ENCODE measurements at regions not wholly inside any gene's neighbourhood (a gene's known extent, or its start where the extent isn't known, plus 50 kb on each side); places are given as distances from the start of the nearest gene placed in this dataset.
A peak's percentile ranks its signal among the peaks of the same experiment; 100 is the strongest.

DNA sequence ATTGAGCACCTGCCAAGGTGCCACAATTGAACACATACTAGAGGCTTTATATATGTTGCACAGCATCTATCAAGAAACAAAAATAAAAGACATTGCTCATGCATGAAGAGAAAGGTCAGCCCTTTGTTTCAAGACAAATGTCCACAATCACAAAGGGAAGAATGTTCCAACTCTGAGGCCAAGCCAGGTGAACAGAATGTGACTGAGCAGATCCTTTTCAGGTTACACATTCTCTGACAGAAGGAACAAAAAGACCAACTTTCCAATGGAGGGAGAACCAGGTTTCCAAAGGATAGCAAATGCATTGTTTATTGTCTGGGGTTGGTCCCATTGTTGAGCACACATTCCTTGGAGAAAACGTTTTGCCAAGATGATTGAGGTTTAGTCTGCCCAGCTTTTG is 50.2 kb upstream of the FAM174B start:
- DNase-seq (ENCODE audit: low spot score in 2 of 2) (no peak), ATAC-seq (ENCODE audit: low read depth) (no peak)
- Mint-ChIP-seq H3K27ac (no peak overlapping the region), H3K9me3 (no peaks in the 10 kb centered on the region), H3K4me3 (no peak overlapping the region), H3K36me3 (no peaks in the 10 kb centered on the region), H3K4me1 (no peaks in the 10 kb centered on the region), H3K27me3 (peaks cover 13% of the 10 kb centered on the region)

DNA sequence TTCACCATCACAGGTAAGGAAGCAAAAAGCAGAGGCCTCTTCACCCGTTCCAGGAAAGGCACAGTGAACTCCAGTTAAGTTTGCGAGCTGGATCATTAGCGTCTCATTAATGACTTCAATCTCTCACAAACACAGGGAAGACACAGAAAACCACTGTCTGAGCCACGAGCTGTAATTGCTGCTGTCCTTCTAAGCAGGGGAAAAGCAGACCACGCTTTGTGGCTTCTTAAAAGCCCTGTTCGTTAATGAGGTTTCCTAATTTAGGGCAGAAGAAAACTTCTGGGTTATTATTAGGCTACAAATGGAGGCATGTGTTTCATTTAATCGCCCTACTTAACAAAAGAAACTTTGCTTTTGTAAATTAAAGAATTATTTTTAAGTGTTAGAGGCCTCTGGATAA is 50.6 kb upstream of the FAM174B start:
- no peak for ATAC-seq (ENCODE audit: low read depth)
- Mint-ChIP-seq H3K4me3 (no peak overlapping the region), H3K27ac (no peak overlapping the region), H3K9me3 (no peaks in the 10 kb centered on the region), H3K4me1 (no peaks in the 10 kb centered on the region), H3K27me3 (peaks cover 13% of the 10 kb centered on the region), H3K36me3 (no peaks in the 10 kb centered on the region)
- DNase-seq (ENCODE audit: low spot score in 2 of 2) = no peak

DNA sequence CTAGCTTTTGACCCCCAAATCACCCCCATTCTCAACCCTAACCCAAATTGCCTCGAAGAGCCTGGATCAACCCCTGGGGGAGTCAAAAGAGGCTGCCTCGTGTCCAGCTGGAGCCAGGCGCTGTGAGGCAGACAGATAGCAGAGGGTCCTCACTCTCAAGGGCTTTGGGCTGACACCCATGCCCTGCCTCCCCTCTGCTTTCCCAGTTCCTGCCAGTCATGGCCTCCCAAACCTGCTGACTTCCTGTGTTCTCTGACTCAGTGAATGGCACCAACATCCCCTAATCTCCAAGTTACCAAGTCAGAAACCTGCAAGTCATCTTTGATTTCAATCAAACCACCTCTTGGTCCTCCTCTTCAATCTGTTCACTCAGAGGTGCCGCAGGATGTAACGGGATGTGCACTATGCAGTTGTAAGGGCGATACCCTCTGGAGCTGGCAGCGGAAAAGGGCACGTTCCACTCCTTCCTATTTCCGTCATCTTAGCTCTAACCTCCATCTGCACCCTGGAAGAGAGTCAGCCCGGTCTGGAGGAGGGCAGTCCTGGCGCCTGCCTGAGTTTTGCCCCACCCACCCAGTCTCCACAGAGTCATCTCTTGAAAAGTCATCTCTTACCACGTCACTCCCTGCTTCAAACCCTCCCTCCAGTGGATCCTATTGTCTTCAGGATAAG is 52.4 kb upstream of the FAM174B start:
- H3K4me1 Mint-ChIP-seq = no peaks in the 10 kb centered on the region
- no peaks in the 10 kb centered on the region for H3K36me3 Mint-ChIP-seq
- DNase-seq (ENCODE audit: low spot score in 2 of 2) (no peak), ATAC-seq (ENCODE audit: low read depth) (no peak)
- H3K9me3 Mint-ChIP-seq = no peaks in the 10 kb centered on the region
- no peak overlapping the region for H3K27ac Mint-ChIP-seq
- H3K4me3 Mint-ChIP-seq = no peak overlapping the region
- peaks cover 13% of the 10 kb centered on the region for H3K27me3 Mint-ChIP-seq

DNA sequence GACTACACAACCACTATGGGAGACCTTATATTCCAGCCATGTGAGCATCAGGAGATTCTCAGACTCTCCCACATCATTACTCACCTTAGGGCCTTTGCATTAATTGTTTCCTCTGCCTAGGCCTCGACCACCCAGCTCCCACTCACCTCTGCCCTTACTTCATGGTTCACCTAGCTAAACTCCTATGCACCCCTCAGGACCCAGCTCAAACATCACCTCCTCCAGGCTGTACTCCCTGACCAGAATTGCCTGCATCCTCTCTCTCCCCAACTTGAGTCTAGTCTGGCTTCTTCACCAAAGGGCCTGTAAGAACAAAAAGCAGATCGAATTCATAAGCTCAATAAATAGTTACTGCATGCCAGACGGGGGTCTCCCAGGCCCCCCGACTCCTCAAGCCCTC is 53.1 kb upstream of the FAM174B start:
- Mint-ChIP-seq H3K4me3 (no peak overlapping the region), H3K36me3 (no peaks in the 10 kb centered on the region), H3K9me3 (no peaks in the 10 kb centered on the region), H3K27me3 (peaks cover 16% of the 10 kb centered on the region), H3K27ac (no peak overlapping the region), H3K4me1 (no peaks in the 10 kb centered on the region)
- no peak for ATAC-seq (ENCODE audit: low read depth)
- no peak for DNase-seq (ENCODE audit: low spot score in 2 of 2)

DNA sequence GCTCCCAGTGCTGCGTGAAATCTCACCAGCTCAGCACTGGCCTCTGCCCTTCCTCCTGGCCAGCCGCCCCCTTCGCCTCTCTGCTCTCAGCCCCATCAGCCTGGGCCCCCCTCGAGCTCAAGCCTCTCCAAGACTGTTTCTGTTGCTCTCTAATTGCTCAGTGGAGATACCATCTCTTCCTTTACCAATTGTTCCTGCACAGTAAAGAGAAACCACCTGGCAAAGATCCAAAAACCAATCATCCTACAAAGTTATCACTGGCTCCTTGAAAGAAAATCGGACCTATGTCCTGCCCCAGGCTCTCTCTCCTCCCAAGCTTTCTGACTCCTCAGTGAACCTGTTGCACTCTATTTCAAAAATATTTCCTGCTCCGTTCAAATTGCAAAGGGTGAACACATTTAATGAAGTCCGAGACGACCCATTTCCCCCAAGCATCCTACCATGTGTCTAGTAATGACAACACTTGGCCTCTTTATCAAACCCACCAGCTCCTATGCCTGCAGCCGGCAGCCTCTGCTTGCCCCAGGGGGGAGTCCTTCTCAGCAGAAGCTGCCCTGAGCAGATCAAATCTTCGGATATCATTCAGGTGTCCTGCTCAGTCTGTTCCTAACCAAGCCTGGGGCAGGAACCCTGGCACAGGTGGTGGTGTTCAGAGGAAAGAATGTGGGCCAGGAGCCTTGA is 53.7 kb upstream of the FAM174B start:
- H3K4me1 Mint-ChIP-seq = peaks cover 3% of the 10 kb centered on the region
- no peak for DNase-seq (ENCODE audit: low spot score in 2 of 2)
- no peak overlapping the region for H3K4me3 Mint-ChIP-seq
- H3K36me3 Mint-ChIP-seq = no peaks in the 10 kb centered on the region
- no peaks in the 10 kb centered on the region for H3K9me3 Mint-ChIP-seq
- H3K27ac Mint-ChIP-seq = no peak overlapping the region
- ATAC-seq (ENCODE audit: low read depth) = no peak
- H3K27me3 Mint-ChIP-seq = peaks cover 18% of the 10 kb centered on the region

DNA sequence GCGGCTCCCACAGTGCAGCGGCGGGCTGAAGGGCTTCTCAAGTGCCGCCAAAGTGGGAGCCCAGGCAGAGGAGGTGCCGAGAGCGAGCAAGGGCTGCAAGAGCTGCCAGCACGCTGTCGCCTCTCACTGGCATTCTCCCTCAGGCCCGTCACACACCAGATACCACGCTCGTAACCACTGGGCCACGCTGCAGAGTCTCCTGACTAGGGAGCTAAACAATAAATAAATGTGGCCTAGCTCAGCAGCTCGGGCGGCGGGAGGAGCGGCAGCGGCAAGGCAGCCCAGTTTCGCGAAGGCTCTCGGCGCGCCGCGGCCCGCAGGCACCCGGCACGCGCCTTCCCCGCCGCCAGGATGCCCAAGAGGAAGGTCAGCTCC is 55.9 kb upstream of the FAM174B start:
- H3K4me1 Mint-ChIP-seq = peaks cover 7% of the 10 kb centered on the region
- DNase-seq (ENCODE audit: low spot score in 2 of 2) = no peak
- H3K27me3 Mint-ChIP-seq = peaks cover 13% of the 10 kb centered on the region
- H3K36me3 Mint-ChIP-seq = no peaks in the 10 kb centered on the region
- no peak overlapping the region for H3K27ac Mint-ChIP-seq
- no peaks in the 10 kb centered on the region for H3K9me3 Mint-ChIP-seq
- H3K4me3 Mint-ChIP-seq = no peak overlapping the region
- ATAC-seq (ENCODE audit: low read depth) = no peak

DNA sequence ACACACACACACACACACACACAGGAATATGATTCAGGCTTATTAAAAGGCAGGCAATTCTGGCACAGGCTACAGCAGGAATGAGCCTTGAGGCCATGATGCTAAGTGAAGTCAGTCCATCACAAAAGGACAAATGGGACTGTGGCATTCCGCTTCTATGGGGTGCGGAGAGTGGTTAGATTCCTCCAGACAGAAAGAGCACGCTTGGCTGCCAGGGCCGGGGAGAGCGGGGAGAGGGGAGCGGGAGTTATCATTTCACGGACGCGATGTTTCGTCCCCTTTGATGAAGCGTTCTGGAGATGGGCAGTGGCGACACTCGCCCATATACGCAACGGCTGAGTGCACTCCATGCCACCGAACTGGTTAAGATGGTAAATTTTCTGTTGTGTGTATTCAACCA is 58.5 kb upstream of the FAM174B start:
- Mint-ChIP-seq H3K27ac (no peak overlapping the region), H3K9me3 (no peaks in the 10 kb centered on the region), H3K4me1 (peaks cover 7% of the 10 kb centered on the region), H3K27me3 (peaks cover 15% of the 10 kb centered on the region), H3K4me3 (peak overlapping the region; percentile 87), H3K36me3 (no peaks in the 10 kb centered on the region)
- DNase-seq (ENCODE audit: low spot score in 2 of 2) = no peak
- no peak for ATAC-seq (ENCODE audit: low read depth)

DNA sequence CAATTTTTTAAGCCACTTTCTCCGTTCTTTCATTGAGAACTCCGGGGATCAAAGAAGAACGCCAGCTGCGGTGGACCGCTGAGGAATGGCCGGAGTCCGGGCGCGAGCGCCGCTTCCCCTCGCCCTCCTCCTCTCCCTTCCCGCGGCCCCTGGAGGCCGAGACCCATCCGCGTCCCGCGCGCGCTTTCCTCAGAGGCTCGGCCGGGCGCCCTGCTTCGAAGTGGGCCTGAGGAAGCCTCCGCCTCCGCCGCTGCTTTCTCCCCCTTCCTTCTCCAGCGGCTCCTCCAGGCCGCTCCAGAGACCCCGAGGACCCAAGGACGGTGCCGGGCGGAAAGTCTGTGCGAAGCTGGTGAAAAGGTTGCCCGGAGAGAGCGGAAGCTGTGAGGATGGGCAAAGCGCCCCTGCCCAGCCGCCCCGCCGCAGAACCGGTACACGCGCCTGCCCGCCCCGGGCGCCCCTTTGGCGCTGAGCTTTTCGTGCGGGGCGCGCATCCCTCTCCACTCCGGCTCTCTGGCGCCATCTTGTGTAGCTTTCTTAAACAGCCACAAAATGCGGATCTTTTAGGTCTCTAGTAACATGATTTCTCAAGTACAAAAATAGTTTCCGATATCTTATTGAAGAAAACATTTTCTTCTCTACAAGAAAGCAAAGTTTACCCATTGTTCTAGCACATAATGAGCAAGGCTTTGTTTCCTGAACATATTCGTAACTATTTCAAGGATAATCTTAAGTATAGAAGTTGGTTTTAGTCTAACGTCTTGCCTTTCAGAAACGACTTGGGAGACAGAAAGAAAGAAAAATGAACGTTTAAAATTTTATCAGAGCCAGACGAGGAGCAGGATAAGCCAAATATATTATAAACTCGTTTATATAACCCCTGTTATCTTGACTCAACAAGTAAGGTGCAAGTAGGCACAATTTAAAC is 59.2 kb upstream of the FAM174B start:
- H3K4me1 Mint-ChIP-seq = peaks cover 7% of the 10 kb centered on the region
- ATAC-seq (ENCODE audit: low read depth) = peak; percentile 84
- peaks cover 2% of the 10 kb centered on the region for H3K9me3 Mint-ChIP-seq
- peaks cover 2% of the 10 kb centered on the region for H3K36me3 Mint-ChIP-seq
- peak overlapping the region; percentile 87 for H3K4me3 Mint-ChIP-seq
- H3K27ac Mint-ChIP-seq = no peak overlapping the region
- DNase-seq (ENCODE audit: low spot score in 2 of 2) = peak; percentile 69 to 72
- peaks cover 16% of the 10 kb centered on the region for H3K27me3 Mint-ChIP-seq

DNA sequence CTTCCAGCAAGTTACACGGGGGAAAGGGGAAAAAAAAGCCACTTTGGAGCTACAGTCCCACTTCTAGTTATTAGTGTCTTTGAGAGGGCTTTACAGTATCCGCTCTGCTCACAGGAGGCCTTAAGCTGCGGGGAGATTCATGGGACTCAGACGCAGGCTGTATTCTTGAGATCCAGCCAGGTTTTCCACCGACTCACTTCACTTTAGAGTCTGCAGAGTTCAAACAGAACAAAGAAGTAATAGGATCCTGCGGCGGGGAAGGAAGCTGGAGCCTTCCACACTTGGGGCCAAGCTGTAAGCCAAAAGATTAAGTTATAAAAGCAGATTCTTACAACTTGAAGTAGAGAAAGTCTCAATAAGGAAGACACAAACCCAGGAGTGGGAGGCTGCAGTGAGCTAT is 60.2 kb upstream of the FAM174B start:
- DNase-seq (ENCODE audit: low spot score in 2 of 2) (no peak), ATAC-seq (ENCODE audit: low read depth) (no peak)
- Mint-ChIP-seq H3K4me1 (peaks cover 7% of the 10 kb centered on the region), H3K9me3 (peaks cover 5% of the 10 kb centered on the region), H3K27me3 (peaks cover 23% of the 10 kb centered on the region), H3K27ac (no peak overlapping the region), H3K36me3 (peaks cover 5% of the 10 kb centered on the region), H3K4me3 (no peak overlapping the region)

DNA sequence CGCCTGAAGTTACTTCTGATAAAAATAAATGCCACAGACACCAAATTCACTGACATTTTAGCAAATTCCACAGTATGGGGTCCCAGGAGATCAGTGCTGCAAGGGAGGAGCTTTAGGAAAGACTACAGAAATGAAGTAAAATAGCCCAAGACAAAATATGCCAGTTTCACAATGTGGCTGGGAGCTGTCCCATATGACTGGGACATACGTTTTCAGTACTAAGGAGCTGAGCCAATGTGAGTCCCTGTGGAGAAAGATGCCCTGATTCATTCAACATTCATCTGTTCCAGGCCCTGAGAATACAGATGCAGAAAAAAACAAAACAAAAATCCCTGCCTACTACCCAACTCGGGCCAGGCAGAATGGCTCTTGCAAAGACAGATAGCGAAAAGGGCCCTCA is 63.4 kb upstream of the FAM174B start:
- Mint-ChIP-seq H3K4me3 (no peak overlapping the region), H3K27ac (no peak overlapping the region), H3K27me3 (peaks cover 19% of the 10 kb centered on the region), H3K36me3 (peaks cover 9% of the 10 kb centered on the region), H3K9me3 (peaks cover 5% of the 10 kb centered on the region), H3K4me1 (peaks cover 6% of the 10 kb centered on the region)
- DNase-seq (ENCODE audit: low spot score in 2 of 2) (no peak), ATAC-seq (ENCODE audit: low read depth) (no peak)

DNA sequence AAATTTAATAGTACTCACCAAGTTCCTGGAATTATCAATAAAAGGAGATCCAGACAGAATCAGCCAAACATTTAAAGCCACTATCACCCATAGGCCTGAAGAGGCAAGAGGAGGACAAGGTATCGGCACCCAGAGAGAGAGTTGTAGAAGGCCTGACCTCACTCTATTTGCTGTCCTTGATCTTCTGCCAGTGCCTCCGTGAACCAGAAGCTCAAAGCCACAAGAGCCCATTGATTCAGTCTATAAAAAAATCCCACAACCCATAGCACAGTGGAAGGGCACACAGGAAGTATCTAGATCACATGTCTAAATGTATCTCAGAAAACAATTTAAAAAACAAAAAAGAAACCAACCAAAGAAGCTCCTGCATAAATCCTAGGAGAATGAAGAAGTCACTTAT is 68.6 kb upstream of the FAM174B start:
- ATAC-seq (ENCODE audit: low read depth) (no peak), DNase-seq (ENCODE audit: low spot score in 2 of 2) (no peak)
- Mint-ChIP-seq H3K4me1 (peaks cover 3% of the 10 kb centered on the region), H3K9me3 (peaks cover 5% of the 10 kb centered on the region), H3K4me3 (no peak overlapping the region), H3K27me3 (peaks cover 9% of the 10 kb centered on the region), H3K27ac (no peak overlapping the region), H3K36me3 (peaks cover 9% of the 10 kb centered on the region)

DNA sequence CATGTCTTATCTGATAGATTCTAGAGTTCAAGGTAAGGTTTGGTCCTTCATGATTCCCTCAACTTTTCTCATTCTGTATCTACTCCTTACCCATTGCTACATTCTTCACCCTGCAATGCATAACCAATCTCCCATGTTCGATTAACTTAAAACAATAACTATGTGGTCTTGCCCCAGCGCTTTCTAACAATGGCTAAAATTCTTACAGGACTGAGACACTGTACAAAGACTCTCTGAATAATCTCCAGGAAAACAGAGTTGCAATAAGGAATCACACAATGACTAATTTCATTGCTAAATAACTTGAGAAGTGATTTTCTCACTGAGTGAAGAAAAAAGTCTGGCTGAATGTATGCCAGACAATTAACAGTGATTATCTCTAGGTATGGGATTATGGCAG is 69.6 kb upstream of the FAM174B start:
- H3K36me3 Mint-ChIP-seq = peaks cover 6% of the 10 kb centered on the region
- peaks cover 3% of the 10 kb centered on the region for H3K4me1 Mint-ChIP-seq
- ATAC-seq (ENCODE audit: low read depth) (no peak), DNase-seq (ENCODE audit: low spot score in 2 of 2) (no peak)
- H3K27ac Mint-ChIP-seq = no peak overlapping the region
- H3K27me3 Mint-ChIP-seq = peaks cover 5% of the 10 kb centered on the region
- H3K9me3 Mint-ChIP-seq = peaks cover 1% of the 10 kb centered on the region
- no peak overlapping the region for H3K4me3 Mint-ChIP-seq

DNA sequence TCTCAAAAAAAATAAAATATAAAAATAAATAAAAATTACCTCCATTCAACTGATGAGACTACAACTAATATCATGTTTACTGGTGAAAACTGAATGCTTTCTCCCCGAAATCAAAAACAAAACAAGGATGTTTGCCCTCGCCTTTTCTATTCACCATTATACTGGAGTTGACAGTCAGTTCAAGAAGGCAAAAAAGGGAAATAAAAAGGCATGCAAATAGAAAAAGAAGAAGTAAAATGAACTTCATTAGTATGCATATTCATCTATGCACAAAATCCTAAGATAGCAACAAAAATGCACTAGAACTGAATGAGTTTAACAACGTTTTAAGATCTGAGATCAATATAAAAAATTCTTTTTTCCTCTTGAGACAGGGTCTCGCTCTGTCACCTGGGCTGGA is 72.7 kb upstream of the FAM174B start:
- H3K36me3 Mint-ChIP-seq = no peaks in the 10 kb centered on the region
- H3K4me1 Mint-ChIP-seq = peaks cover 3% of the 10 kb centered on the region
- no peak for DNase-seq (ENCODE audit: low spot score in 2 of 2)
- no peak for ATAC-seq (ENCODE audit: low read depth)
- no peaks in the 10 kb centered on the region for H3K9me3 Mint-ChIP-seq
- peak overlapping the region; percentile 1 for H3K4me3 Mint-ChIP-seq
- H3K27me3 Mint-ChIP-seq = peaks cover 1% of the 10 kb centered on the region
- H3K27ac Mint-ChIP-seq = no peak overlapping the region
